Liver (tissue), 8 donors: ENCODE measurements at regions not wholly inside any gene's neighbourhood (a gene's known extent, or its start where the extent isn't known, plus 50 kb on each side); places are given as distances from the start of the nearest gene placed in this dataset.

Experiments used
- DNase-seq: peaks from one replicate; pipeline ENCODE4 v3.0.0-alpha.2; 2017; ENCODE audit warnings: low spot score
- H3K27ac ChIP-seq, 2 donors: one replicate each; pipeline ENCODE4 v1.7.0; 2013; ENCODE audit warnings: inconsistent platforms in 2 of 2, low read length in 2 of 2, control low read depth in 1 of 2, low read depth in 1 of 2, mild to moderate bottlenecking in 1 of 2
- H3K27me3 ChIP-seq, 4 donors: one replicate each; pipeline versions ENCODE4 v1.6.1 to v1.7.0; 2013; ENCODE audit warnings: low read length in 3 of 4, inconsistent platforms in 1 of 4, mild to moderate bottlenecking in 1 of 4, moderate library complexity in 1 of 4; ENCODE audit not compliant: control insufficient read depth in 4 of 4, insufficient read depth in 4 of 4
- H3K36me3 ChIP-seq, 4 donors: one replicate each; pipeline versions ENCODE4 v1.6.1 to v1.7.0; 2013; ENCODE audit warnings: low read length in 3 of 4, mild to moderate bottlenecking in 3 of 4, low read depth in 1 of 4, moderate library complexity in 1 of 4; ENCODE audit not compliant: control insufficient read depth in 4 of 4, insufficient read depth in 3 of 4
- H3K4me1 ChIP-seq, 4 donors: one replicate each; pipeline versions ENCODE4 v1.6.1 to v1.7.0; 2013; ENCODE audit warnings: low read length in 3 of 4, mild to moderate bottlenecking in 3 of 4, moderate library complexity in 1 of 4; ENCODE audit not compliant: control insufficient read depth in 4 of 4, insufficient read depth in 4 of 4
- H3K4me3 ChIP-seq, 3 donors: one replicate each; pipeline versions ENCODE4 v1.6.1 to v1.7.0; 2013; ENCODE audit warnings: low read length in 3 of 3, control low read depth in 1 of 3, low read depth in 1 of 3, mild to moderate bottlenecking in 1 of 3
- H3K9ac ChIP-seq, 2 donors: one replicate each; pipeline ENCODE4 v1.7.0; 2013; ENCODE audit warnings: low read length in 2 of 2, mild to moderate bottlenecking in 2 of 2, moderate library complexity in 2 of 2, control low read depth in 1 of 2, low read depth in 1 of 2
- H3K9me3 ChIP-seq, 4 donors: one replicate each; pipeline versions ENCODE4 v1.6.1 to v1.7.0; 2013; ENCODE audit warnings: low read length in 3 of 4; ENCODE audit not compliant: control insufficient read depth in 4 of 4
- EGR1 ChIP-seq, 2 donors: IDR thresholded peaks; 2 replicates each; pipeline ENCODE4 v1.6.1; 2016 to 2018; ENCODE audit warnings: antibody characterized with exemption in 2 of 2, low read depth in 2 of 2
- FOXA1 ChIP-seq: IDR thresholded peaks from 2 replicates; pipeline ENCODE4 v1.6.1; 2016; ENCODE audit warnings: antibody characterized with exemption
- FOXA2 ChIP-seq: IDR thresholded peaks from 2 replicates; pipeline ENCODE4 v1.6.1; 2016; ENCODE audit warnings: antibody characterized with exemption
- GABPA ChIP-seq, 2 donors: IDR thresholded peaks in 1 of 2; conservative IDR thresholded peaks in 1 of 2; 2 replicates each; pipeline ENCODE4 v1.6.1; 2016; ENCODE audit warnings: antibody characterized with exemption in 2 of 2, mild to moderate bottlenecking in 1 of 2, moderate library complexity in 1 of 2
- HNF4A ChIP-seq, 2 donors: conservative IDR thresholded peaks; 2 replicates each; pipeline ENCODE4 v1.6.1; 2016; ENCODE audit warnings: antibody characterized with exemption in 2 of 2, mild to moderate bottlenecking in 2 of 2
- HNF4G ChIP-seq: IDR thresholded peaks from 2 replicates; pipeline ENCODE4 v1.6.1; 2016; ENCODE audit warnings: antibody characterized with exemption
- JUND ChIP-seq, 2 donors: IDR thresholded peaks; 2 replicates each; pipeline ENCODE4 v1.6.1; 2016; ENCODE audit warnings: antibody characterized with exemption in 2 of 2
- NR2F2 ChIP-seq: IDR thresholded peaks from 2 replicates; pipeline ENCODE4 v1.6.1; 2016; ENCODE audit warnings: antibody characterized with exemption
- RAD21 ChIP-seq, 2 donors: IDR thresholded peaks; 2 replicates each; pipeline ENCODE4 v1.6.1; 2016; ENCODE audit warnings: antibody characterized with exemption in 2 of 2, mild to moderate bottlenecking in 2 of 2
- RXRA ChIP-seq, 2 donors: IDR thresholded peaks; 2 replicates each; pipeline ENCODE4 v1.6.1; 2017 to 2018; ENCODE audit warnings: antibody characterized with exemption in 2 of 2, mild to moderate bottlenecking in 1 of 2
- SP1 ChIP-seq: IDR thresholded peaks from 2 replicates; pipeline ENCODE4 v1.6.1; 2018; ENCODE audit warnings: antibody characterized with exemption, mild to moderate bottlenecking
- TAF1 ChIP-seq: conservative IDR thresholded peaks from 2 replicates; pipeline ENCODE4 v1.6.1; 2016; ENCODE audit warnings: antibody characterized with exemption, mild to moderate bottlenecking
- YY1 ChIP-seq: IDR thresholded peaks from 2 replicates; pipeline ENCODE4 v1.6.1; 2016; ENCODE audit warnings: antibody characterized with exemption, mild to moderate bottlenecking
- WGBS: extraction: QIAGEN DNeasy Blood & Tissue Kit; methylation state at CpG from one replicate; pipeline ENCODE4 v1.1.7; 2013; 5-methylcytosine and 5-hydroxymethylcytosine counted together
- TF ChIP-seq, protein P1 (sequence below): fragments of 150-350 bp; IDR thresholded peaks from 2 replicates; pipeline ENCODE4 v1.5.1; 2017; ENCODE audit warnings: improper control_type of control experiment, low read depth, low read length; ENCODE audit not compliant: missing input control
- TF ChIP-seq, protein P2 (sequence below): IDR thresholded peaks from 2 replicates; pipeline ENCODE4 v1.6.1; 2016; ENCODE audit warnings: antibody characterized with exemption
- TF ChIP-seq, protein P3 (sequence below): IDR thresholded peaks from 2 replicates; pipeline ENCODE4 v1.6.1; 2016; ENCODE audit warnings: antibody characterized with exemption, mild to moderate bottlenecking
- TF ChIP-seq, protein P4 (sequence below): IDR thresholded peaks from 2 replicates; pipeline ENCODE4 v1.6.1; 2016; ENCODE audit warnings: antibody characterized with exemption
- TF ChIP-seq, protein P5 (sequence below): IDR thresholded peaks from 2 replicates; pipeline ENCODE4 v1.6.1; 2016; ENCODE audit warnings: antibody characterized with exemption
- donor health status: healthy.
- donor health status: healthy.
- donor health status: healthy.
- donor health status: healthy.
- donor health status: healthy.

DNA sequence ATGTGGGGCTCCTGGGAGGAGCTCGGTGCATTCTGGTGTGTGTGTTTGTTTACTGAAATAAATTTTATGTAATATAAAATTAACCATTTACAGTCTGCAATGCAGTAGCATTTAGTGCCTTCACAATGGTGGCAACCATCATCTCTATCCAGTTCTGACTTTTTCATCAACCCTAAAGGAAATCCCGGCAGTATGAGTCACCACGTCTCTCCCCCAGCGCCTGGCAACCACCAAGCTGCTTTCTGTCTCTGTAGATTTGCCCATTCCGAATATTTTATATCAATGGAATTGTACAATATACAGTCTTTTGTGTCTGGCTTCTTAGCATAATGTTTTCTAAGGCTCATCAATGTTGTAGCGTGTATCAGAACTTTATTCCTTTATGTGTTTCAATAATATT lies 300.5 kb downstream of the MIAT start (continued):
- TF ChIP-seq YY1 (no peak), EGR1 (IDR thresholded peaks at IDR 0.05; ENCODE audit: low read depth in 2 of 2) (no peak), HNF4G (no peak), SP1 (no peak), HNF4A (conservative IDR thresholded peaks at IDR 0.05) (no peak)
- TF ChIP-seq, protein P1, sequence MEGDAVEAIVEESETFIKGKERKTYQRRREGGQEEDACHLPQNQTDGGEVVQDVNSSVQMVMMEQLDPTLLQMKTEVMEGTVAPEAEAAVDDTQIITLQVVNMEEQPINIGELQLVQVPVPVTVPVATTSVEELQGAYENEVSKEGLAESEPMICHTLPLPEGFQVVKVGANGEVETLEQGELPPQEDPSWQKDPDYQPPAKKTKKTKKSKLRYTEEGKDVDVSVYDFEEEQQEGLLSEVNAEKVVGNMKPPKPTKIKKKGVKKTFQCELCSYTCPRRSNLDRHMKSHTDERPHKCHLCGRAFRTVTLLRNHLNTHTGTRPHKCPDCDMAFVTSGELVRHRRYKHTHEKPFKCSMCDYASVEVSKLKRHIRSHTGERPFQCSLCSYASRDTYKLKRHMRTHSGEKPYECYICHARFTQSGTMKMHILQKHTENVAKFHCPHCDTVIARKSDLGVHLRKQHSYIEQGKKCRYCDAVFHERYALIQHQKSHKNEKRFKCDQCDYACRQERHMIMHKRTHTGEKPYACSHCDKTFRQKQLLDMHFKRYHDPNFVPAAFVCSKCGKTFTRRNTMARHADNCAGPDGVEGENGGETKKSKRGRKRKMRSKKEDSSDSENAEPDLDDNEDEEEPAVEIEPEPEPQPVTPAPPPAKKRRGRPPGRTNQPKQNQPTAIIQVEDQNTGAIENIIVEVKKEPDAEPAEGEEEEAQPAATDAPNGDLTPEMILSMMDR, result no peak

DNA sequence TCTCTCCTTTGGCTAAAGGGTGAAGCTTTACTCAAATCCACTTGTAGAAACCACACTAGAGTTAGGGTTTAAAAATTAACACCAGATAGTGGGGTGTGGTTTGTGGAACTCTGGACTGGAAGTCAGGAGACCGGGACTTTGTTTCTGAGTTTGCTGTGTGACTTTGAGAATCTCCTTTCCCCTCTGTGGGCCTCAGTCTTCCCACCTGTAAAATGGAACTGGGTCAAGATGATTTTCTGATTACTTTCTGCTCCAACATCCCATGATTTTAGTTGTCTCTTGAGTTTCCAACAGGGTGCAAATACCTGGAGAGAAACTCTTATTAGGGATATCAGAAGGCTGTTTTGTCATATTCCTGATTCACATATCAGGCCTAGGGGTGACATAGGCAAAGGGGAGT lies 301.0 kb downstream of the MIAT start:
- H3K27me3 ChIP-seq, result peaks cover 2 to 20% (median 4%) of the 10 kb centered on the region in 4 donors

DNA sequence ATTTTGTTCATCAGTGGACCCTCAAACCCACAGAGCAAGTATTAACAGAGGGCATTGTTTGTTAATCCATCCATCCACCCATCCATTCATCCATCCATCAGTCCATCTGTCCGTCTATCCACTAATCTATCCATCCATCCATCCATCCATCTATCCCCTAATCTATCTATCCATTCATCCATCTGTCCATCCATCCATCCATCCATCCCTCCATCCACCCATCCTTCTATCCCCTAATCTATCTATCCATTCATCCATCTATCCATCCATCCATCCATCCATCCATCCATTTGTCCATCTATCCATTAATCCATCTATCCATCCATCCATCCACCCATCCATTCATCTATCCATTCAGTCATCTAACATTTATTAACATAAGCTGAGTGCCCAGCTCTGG lies 307.3 kb downstream of the MIAT start:
- H3K9me3 ChIP-seq, result peaks cover 0 to 5% (median 0%) of the 10 kb centered on the region in 4 donors
- H3K27me3 ChIP-seq, result peaks cover 0 to 8% (median 3%) of the 10 kb centered on the region in 4 donors
- H3K4me1 ChIP-seq, result no peaks in the 10 kb centered on the region
- no peak overlapping the region for H3K9ac ChIP-seq
- H3K36me3 ChIP-seq, result no peaks in the 10 kb centered on the region
- WGBS, result 40% methylated on average over 1 of the region's 1 CpG
- H3K4me3 ChIP-seq, result no peak overlapping the region
- TF ChIP-seq, protein P2, sequence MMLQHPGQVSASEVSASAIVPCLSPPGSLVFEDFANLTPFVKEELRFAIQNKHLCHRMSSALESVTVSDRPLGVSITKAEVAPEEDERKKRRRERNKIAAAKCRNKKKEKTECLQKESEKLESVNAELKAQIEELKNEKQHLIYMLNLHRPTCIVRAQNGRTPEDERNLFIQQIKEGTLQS, result no peak
- no peak for TF ChIP-seq TAF1
- TF ChIP-seq EGR1 (IDR thresholded peaks at IDR 0.05; ENCODE audit: low read depth in 2 of 2), result no peak
- TF ChIP-seq SP1, result no peak
- TF ChIP-seq, protein P3, sequence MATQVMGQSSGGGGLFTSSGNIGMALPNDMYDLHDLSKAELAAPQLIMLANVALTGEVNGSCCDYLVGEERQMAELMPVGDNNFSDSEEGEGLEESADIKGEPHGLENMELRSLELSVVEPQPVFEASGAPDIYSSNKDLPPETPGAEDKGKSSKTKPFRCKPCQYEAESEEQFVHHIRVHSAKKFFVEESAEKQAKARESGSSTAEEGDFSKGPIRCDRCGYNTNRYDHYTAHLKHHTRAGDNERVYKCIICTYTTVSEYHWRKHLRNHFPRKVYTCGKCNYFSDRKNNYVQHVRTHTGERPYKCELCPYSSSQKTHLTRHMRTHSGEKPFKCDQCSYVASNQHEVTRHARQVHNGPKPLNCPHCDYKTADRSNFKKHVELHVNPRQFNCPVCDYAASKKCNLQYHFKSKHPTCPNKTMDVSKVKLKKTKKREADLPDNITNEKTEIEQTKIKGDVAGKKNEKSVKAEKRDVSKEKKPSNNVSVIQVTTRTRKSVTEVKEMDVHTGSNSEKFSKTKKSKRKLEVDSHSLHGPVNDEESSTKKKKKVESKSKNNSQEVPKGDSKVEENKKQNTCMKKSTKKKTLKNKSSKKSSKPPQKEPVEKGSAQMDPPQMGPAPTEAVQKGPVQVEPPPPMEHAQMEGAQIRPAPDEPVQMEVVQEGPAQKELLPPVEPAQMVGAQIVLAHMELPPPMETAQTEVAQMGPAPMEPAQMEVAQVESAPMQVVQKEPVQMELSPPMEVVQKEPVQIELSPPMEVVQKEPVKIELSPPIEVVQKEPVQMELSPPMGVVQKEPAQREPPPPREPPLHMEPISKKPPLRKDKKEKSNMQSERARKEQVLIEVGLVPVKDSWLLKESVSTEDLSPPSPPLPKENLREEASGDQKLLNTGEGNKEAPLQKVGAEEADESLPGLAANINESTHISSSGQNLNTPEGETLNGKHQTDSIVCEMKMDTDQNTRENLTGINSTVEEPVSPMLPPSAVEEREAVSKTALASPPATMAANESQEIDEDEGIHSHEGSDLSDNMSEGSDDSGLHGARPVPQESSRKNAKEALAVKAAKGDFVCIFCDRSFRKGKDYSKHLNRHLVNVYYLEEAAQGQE, result no peak
- TF ChIP-seq, protein P4, sequence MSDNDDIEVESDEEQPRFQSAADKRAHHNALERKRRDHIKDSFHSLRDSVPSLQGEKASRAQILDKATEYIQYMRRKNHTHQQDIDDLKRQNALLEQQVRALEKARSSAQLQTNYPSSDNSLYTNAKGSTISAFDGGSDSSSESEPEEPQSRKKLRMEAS, result no peak
- no peak for TF ChIP-seq FOXA1
- TF ChIP-seq, protein P1, result no peak
- TF ChIP-seq JUND (IDR thresholded peaks at IDR 0.05), result no peak
- TF ChIP-seq FOXA2, result no peak
- no peak for TF ChIP-seq GABPA (IDR thresholded peaks at IDR 0.05 in 1 of 2, conservative IDR thresholded peaks at IDR 0.05 in 1 of 2)
- no peak for TF ChIP-seq HNF4A (conservative IDR thresholded peaks at IDR 0.05)
- no peak for TF ChIP-seq HNF4G
- no peak for TF ChIP-seq YY1
- TF ChIP-seq, protein P5, sequence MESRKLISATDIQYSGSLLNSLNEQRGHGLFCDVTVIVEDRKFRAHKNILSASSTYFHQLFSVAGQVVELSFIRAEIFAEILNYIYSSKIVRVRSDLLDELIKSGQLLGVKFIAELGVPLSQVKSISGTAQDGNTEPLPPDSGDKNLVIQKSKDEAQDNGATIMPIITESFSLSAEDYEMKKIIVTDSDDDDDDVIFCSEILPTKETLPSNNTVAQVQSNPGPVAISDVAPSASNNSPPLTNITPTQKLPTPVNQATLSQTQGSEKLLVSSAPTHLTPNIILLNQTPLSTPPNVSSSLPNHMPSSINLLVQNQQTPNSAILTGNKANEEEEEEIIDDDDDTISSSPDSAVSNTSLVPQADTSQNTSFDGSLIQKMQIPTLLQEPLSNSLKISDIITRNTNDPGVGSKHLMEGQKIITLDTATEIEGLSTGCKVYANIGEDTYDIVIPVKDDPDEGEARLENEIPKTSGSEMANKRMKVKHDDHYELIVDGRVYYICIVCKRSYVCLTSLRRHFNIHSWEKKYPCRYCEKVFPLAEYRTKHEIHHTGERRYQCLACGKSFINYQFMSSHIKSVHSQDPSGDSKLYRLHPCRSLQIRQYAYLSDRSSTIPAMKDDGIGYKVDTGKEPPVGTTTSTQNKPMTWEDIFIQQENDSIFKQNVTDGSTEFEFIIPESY, result no peak
- TF ChIP-seq RXRA (IDR thresholded peaks at IDR 0.05), result no peak
- no peak for TF ChIP-seq RAD21 (IDR thresholded peaks at IDR 0.05)
- TF ChIP-seq NR2F2, result no peak
- no peak for DNase-seq
- no peak overlapping the region for H3K27ac ChIP-seq

More for the DNA sequence above, 301.0 kb downstream of the MIAT start:
- H3K36me3 ChIP-seq, result no peaks in the 10 kb centered on the region
- H3K4me1 ChIP-seq, result no peaks in the 10 kb centered on the region
- TF ChIP-seq YY1 (no peak), FOXA1 (no peak)
- TF ChIP-seq, protein P2, result no peak
- WGBS, result 48% methylated on average over 1 of the region's 1 CpG
- H3K4me3 ChIP-seq, result no peak overlapping the region
- no peak for DNase-seq
- H3K9ac ChIP-seq, result no peak overlapping the region
- H3K9me3 ChIP-seq, result no peaks in the 10 kb centered on the region
- no peak overlapping the region for H3K27ac ChIP-seq
